NB4 (cell line): ENCODE measurements at regions not wholly inside any gene's neighbourhood (a gene's known extent, or its start where the extent isn't known, plus 50 kb on each side); places are given as distances from the start of the nearest gene placed in this dataset.

Experiments used
- DNase-seq: peaks from one replicate; pipeline ENCODE4 v3.0.0; 2010; ENCODE audit warnings: low read depth
- H3K4me3 ChIP-seq: one replicate; pipeline ENCODE4 v1.5.1; 2011; ENCODE audit warnings: mild to moderate bottlenecking, low read depth, low read length, moderate library complexity
- MYC ChIP-seq: IDR thresholded peaks from 2 replicates; pipeline ENCODE4 v1.6.1; 2011; ENCODE audit warnings: low read depth, low read length
- POLR2A ChIP-seq: IDR thresholded peaks from 2 replicates; pipeline ENCODE4 v1.6.1; 2011; ENCODE audit warnings: mild to moderate bottlenecking; ENCODE audit not compliant: insufficient read length; ENCODE audit errors: extremely low read depth
- TF ChIP-seq, protein P1 (sequence below): IDR thresholded peaks from 2 replicates; pipeline ENCODE4 v1.6.1; 2011; ENCODE audit warnings: low read depth, low read length
- TF ChIP-seq, protein P2 (sequence below): IDR thresholded peaks from one replicate; pipeline ENCODE4 v1.5.1; 2012; ENCODE audit warnings: low read depth, low read length

DNA sequence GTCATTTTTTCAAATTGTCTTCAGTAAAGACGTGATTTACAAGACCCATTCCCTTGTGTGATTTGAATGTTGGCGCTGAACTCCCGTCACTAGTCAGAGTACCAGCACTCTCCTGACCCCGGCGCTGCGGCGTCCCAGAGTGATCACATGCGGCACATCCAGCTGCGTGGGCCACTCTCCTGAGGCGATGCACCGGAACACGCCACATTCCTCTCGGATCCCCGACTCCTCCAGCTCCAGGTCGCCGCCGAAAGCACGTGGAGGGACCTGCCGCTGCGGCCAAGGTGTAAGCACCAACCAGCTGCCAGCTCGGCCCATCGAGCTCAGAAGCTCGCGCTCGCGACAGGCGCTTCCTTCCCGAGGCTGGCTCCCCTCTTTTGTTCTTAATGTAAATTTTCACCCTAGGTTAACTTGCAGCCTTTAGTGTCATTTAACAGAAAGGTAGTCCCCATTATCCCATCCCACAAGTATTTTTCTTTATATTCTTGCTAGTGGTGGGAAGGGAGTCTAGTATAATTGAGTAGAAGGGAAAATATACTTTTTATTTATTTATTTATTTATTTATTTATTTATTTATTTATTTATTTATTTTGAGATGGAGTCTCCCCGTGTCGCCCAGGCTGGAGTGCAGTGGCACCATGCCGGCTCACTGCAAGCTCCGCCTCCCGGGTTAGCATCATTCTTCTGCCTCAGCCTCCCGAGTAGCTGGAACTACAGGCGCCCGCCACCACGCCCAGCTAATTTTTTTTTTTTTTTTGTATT, 61.7 kb upstream of the VGLL3 start:
- H3K4me3 ChIP-seq, result no peak overlapping the region
- no peak for DNase-seq
- TF ChIP-seq MYC (no peak), POLR2A (no peak)

DNA sequence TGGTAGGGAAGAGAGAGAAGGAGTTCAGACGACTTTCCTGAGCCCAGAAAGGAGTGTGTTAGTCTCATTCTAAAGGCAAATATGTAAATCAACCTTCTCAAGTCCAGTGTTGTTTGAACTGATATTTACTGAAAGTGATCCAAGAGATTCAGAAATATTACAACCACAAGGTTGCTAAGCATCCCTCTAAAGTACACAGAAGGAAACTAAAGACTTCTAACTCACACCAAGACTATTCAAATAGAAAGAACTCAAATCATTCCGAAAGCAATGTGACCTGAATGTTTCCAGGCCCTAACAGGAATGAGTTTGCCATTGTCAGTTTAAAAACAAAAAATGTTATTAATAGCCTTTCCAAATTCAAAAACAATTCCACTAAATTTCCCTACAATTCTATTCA, 56.9 kb upstream of the VGLL3 start:
- TF ChIP-seq, protein P1, sequence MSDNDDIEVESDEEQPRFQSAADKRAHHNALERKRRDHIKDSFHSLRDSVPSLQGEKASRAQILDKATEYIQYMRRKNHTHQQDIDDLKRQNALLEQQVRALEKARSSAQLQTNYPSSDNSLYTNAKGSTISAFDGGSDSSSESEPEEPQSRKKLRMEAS, result no peak
- TF ChIP-seq, protein P2, sequence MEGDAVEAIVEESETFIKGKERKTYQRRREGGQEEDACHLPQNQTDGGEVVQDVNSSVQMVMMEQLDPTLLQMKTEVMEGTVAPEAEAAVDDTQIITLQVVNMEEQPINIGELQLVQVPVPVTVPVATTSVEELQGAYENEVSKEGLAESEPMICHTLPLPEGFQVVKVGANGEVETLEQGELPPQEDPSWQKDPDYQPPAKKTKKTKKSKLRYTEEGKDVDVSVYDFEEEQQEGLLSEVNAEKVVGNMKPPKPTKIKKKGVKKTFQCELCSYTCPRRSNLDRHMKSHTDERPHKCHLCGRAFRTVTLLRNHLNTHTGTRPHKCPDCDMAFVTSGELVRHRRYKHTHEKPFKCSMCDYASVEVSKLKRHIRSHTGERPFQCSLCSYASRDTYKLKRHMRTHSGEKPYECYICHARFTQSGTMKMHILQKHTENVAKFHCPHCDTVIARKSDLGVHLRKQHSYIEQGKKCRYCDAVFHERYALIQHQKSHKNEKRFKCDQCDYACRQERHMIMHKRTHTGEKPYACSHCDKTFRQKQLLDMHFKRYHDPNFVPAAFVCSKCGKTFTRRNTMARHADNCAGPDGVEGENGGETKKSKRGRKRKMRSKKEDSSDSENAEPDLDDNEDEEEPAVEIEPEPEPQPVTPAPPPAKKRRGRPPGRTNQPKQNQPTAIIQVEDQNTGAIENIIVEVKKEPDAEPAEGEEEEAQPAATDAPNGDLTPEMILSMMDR, result no peak
- TF ChIP-seq MYC (no peak), POLR2A (no peak)
- no peak for DNase-seq
- no peak overlapping the region for H3K4me3 ChIP-seq

DNA sequence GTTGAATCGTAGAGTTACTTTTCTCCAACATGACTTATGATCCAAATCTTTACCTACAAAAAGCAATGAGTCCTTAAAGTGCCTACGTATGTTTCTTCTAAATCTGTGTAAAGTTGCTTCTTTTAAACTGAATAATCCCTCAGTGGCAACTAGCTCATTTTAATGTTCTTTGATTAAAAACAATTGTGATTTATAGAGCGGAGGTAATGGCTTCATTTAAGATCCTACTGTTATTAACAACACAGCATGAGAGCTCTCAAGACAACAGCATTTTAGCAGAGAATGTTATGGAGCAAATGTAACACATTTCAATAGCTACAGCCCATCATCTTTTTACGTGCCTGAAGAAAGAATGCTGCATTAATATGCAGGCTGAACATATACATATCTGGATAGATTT, 55.3 kb upstream of the VGLL3 start:
- TF ChIP-seq, protein P2, result no peak
- TF ChIP-seq POLR2A (no peak), MYC (no peak)
- TF ChIP-seq, protein P1, result no peak
- no peak overlapping the region for H3K4me3 ChIP-seq
- DNase-seq, result no peak

DNA sequence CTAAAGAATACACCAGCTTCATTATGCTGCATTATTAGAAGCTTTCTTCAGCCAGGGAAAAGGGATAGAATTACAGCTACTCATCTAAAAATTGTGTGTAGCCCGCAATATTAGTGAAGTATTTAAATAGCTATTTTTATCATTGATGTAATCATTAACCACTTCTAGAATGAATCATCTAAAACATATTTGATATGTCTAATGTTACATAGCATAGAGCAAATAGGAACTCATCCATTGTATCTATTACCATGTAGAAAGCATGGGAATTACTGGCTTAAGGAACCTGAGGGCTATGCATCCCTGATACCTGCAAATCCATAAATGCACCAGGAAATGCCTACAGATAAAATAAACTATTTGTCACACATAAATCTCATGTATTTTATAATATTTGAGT, 54.5 kb upstream of the VGLL3 start:
- no peak for TF ChIP-seq MYC
- TF ChIP-seq, protein P1, result no peak
- TF ChIP-seq POLR2A, result no peak
- TF ChIP-seq, protein P2, result no peak
- no peak overlapping the region for H3K4me3 ChIP-seq
- DNase-seq, result no peak

DNA sequence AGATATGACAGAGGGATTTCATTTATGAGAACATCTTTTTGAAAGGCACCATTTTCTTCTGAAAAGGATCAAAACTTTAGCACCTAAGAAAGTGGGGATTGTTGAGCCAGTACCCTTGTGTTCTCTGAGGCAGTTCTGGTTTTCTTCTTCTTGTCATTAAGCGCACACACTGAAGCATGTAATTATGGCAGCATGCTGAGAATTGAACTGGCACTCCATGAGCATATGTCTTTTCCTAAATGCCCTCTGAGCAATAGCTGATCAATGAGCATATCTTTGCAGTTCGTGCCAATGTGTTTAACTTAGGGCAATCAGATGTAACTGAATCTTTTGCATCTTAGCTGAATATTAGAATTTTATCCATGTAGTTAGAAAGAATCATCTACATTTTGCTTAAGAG, 53.9 kb upstream of the VGLL3 start:
- DNase-seq, result no peak
- H3K4me3 ChIP-seq, result no peak overlapping the region
- TF ChIP-seq, protein P1, result no peak
- TF ChIP-seq, protein P2, result no peak
- TF ChIP-seq MYC, result no peak

DNA sequence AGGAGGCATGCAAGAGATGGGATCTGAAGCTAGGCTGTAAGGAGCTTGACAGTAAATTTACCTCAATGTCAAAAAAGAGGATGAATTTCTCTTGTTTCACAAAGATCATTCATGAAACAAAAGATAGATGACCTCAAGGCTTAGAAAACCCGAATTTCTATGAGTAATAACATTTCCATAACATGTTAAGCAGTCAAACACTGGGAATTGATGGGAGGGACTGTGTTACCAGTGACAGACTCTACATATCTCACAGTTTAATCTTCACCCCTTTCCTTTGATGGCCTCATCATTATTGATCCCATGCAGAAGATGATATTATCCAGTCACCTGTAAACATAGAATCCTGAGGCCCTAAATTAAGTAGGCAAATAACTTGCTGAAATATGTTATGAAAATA, 53.5 kb upstream of the VGLL3 start:
- DNase-seq, result no peak
- no peak for TF ChIP-seq MYC
- TF ChIP-seq, protein P1, result no peak
- TF ChIP-seq, protein P2, result no peak
- TF ChIP-seq POLR2A, result no peak
- no peak overlapping the region for H3K4me3 ChIP-seq
